ENCODE measurements at regions not wholly inside any gene's neighbourhood (a gene's known extent, or its start where the extent isn't known, plus 50 kb on each side); places are given as distances from the start of the nearest gene placed in this dataset.

DNA sequence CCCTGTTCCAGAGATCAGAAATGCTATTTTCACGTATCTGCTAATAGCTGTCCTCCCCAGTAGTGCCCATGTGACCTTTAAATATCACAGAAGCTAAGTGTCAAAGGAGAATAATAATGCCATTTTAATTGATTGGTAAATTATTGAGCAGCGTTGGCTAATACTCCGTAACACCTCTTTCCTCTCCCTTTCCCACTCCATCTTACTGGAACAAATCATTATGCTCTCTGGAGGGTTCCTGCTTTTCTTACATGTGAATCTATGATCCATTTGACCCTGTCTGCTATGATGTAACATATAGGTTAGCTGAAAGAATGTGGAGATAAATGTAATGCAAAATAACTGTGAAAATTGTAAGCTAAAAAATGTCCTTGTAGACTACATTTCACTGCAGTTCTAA is 383.6 kb upstream of the GYPC start:
- TF ChIP-seq, protein P1, sequence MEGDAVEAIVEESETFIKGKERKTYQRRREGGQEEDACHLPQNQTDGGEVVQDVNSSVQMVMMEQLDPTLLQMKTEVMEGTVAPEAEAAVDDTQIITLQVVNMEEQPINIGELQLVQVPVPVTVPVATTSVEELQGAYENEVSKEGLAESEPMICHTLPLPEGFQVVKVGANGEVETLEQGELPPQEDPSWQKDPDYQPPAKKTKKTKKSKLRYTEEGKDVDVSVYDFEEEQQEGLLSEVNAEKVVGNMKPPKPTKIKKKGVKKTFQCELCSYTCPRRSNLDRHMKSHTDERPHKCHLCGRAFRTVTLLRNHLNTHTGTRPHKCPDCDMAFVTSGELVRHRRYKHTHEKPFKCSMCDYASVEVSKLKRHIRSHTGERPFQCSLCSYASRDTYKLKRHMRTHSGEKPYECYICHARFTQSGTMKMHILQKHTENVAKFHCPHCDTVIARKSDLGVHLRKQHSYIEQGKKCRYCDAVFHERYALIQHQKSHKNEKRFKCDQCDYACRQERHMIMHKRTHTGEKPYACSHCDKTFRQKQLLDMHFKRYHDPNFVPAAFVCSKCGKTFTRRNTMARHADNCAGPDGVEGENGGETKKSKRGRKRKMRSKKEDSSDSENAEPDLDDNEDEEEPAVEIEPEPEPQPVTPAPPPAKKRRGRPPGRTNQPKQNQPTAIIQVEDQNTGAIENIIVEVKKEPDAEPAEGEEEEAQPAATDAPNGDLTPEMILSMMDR (IDR thresholded peaks at IDR 0.05; ENCODE audit: low read depth, low read length): no peak
- TF ChIP-seq EZH2phosphoT487 (IDR thresholded peaks at IDR 0.05; ENCODE audit: low read depth): no peak
